HCT116 (cell line): ENCODE measurements at regions not wholly inside any gene's neighbourhood (a gene's known extent, or its start where the extent isn't known, plus 50 kb on each side); places are given as distances from the start of the nearest gene placed in this dataset.

Experiments used
- ATAC-seq: fragments of 200-7000 bp; cut with Tn5 transposase; 2 replicates; pipeline ENCODE4 v1.9.1; 2020; ENCODE audit warnings: mild to moderate bottlenecking, moderate library complexity
- BruUV-seq: library from RNA; stranded (reverse); fragments of 400-500 nt; replicated peaks from 2 replicates; lab custom pipeline; 2021; lab: Mats Ljungman, UMichigan
- CTCF ChIA-PET: fragments of 300-600 bp; sonication (Branson Sonifier 250); formaldehyde crosslinking; loops from one replicate; lab custom pipeline; 2021; ENCODE audit warnings: antibody characterized with exemption; lab: Charles Lee
- POLR2A ChIA-PET: fragments of 300-600, 350-600 bp; sonication (Branson Sonifier 250); formaldehyde crosslinking; loops from one replicate; lab custom pipeline; 2021; ENCODE audit warnings: antibody characterized with exemption; lab: Charles Lee
- RAD21 ChIA-PET, 2 experiments: fragments of 300-600 bp; sonication (Branson Sonifier 250); formaldehyde crosslinking; loops; one replicate each; lab custom pipeline; 2023; ENCODE audit warnings: low total read pairs in 2 of 2; ENCODE audit not compliant: uncharacterized antibody in 2 of 2, unreplicated experiment in 2 of 2, low non-redundant PET in 1 of 2; lab: Charles Lee
- DNase-seq: peaks from one replicate; pipeline ENCODE4 v3.0.0-alpha.2; 2010; ENCODE audit warnings: low read depth, low spot score
- H2AFZ ChIP-seq: fragments of 200-600 bp; shearing (Covaris generic), sonication (generic); 2 replicates; pipeline ENCODE4 v1.6.1; 2017; ENCODE audit warnings: low read depth, mixed run types, mixed read lengths, antibody characterized with exemption, low read length; ENCODE audit not compliant: poor library complexity, severe bottlenecking
- H3K27ac ChIP-seq: 2 replicates; pipeline ENCODE4 v1.5.1; 2012; ENCODE audit warnings: low read depth, low read length
- H3K27me3 ChIP-seq: fragments of 200-600 bp; sonication (generic); 2 replicates; pipeline ENCODE4 v1.6.1; 2016; ENCODE audit warnings: mixed run types, low read length, mixed read lengths; ENCODE audit not compliant: insufficient read depth
- H3K36me3 ChIP-seq, 2 experiments: fragments of 200-500 bp in 1 of 2; fragments of 200-600 bp in 1 of 2; sonication (Bioruptor generic) in 1 of 2; sonication (generic) in 1 of 2; 2 replicates each; pipeline versions ENCODE4 v1.5.1 to v1.6.1; 2014 to 2016; ENCODE audit warnings: low read length in 2 of 2, inconsistent platforms in 1 of 2, mixed read lengths in 1 of 2, mixed run types in 1 of 2; ENCODE audit not compliant: insufficient read depth in 2 of 2, control insufficient read depth in 1 of 2
- H3K4me1 ChIP-seq, 2 experiments: fragments of 200-600 bp in 1 of 2; sonication (generic) in 1 of 2; 2 replicates each; pipeline versions ENCODE4 v1.5.1 to v1.6.1; 2012 to 2017; ENCODE audit warnings: low read length in 2 of 2, inconsistent platforms in 1 of 2, mild to moderate bottlenecking in 1 of 2, mixed read lengths in 1 of 2, mixed run types in 1 of 2, moderate library complexity in 1 of 2; ENCODE audit not compliant: insufficient read depth in 2 of 2, control insufficient read depth in 1 of 2
- H3K4me2 ChIP-seq: fragments of 200-600 bp; sonication (generic); 2 replicates; pipeline ENCODE4 v1.6.1; 2017; ENCODE audit warnings: mixed run types, low read length, mixed read lengths
- H3K4me3 ChIP-seq, 2 experiments: fragments of 200-600 bp in 1 of 2; sonication (generic) in 1 of 2; replicated peaks in 1 of 2; 2 replicates each; pipeline ENCODE4 v1.5.1; 2011 to 2016; ENCODE audit warnings: low read length in 2 of 2, control low read depth in 1 of 2, low read depth in 1 of 2, mild to moderate bottlenecking in 1 of 2, mixed read lengths in 1 of 2, mixed run types in 1 of 2
- H3K79me2 ChIP-seq: fragments of 200-600 bp; sonication (generic); 2 replicates; pipeline ENCODE4 v1.6.1; 2017; ENCODE audit warnings: mild to moderate bottlenecking, mixed run types, low read length, moderate library complexity, mixed read lengths; ENCODE audit not compliant: insufficient read depth
- H3K9ac ChIP-seq: fragments of 200-600 bp; sonication (generic); 2 replicates; pipeline ENCODE4 v1.6.1; 2016; ENCODE audit warnings: low read length, mixed read lengths
- H3K9me2 ChIP-seq: fragments of 200-600 bp; sonication (generic), shearing (Covaris generic); 2 replicates; pipeline ENCODE4 v1.6.1; 2017; ENCODE audit warnings: mixed run types, mild to moderate bottlenecking, moderate library complexity; ENCODE audit not compliant: insufficient read depth
- H3K9me3 ChIP-seq, 2 experiments: fragments of 200-500 bp in 1 of 2; fragments of 200-600 bp in 1 of 2; sonication (Bioruptor generic) in 1 of 2; sonication (generic) in 1 of 2; 2 replicates each; pipeline ENCODE4 v1.6.1; 2014 to 2017; ENCODE audit warnings: low read length in 2 of 2, mixed read lengths in 2 of 2, inconsistent platforms in 1 of 2, low read depth in 1 of 2, mild to moderate bottlenecking in 1 of 2, mixed run types in 1 of 2, moderate library complexity in 1 of 2; ENCODE audit not compliant: control insufficient read depth in 1 of 2, insufficient read depth in 1 of 2
- H4K20me1 ChIP-seq: fragments of 200-600 bp; sonication (generic), shearing (Covaris generic); 2 replicates; pipeline ENCODE4 v1.6.1; 2017; ENCODE audit warnings: mixed run types, mild to moderate bottlenecking, moderate library complexity; ENCODE audit not compliant: insufficient read depth
- ATF3 ChIP-seq: IDR thresholded peaks from 2 replicates; pipeline ENCODE4 v1.6.1; 2012
- CEBPB ChIP-seq: IDR thresholded peaks from 2 replicates; pipeline ENCODE4 v1.6.1; 2012; ENCODE audit warnings: low read depth
- CTCF ChIP-seq, 3 experiments: fragments of 200-600 bp in 1 of 3; sonication (generic) in 1 of 3; IDR thresholded peaks in 2 of 3; conservative IDR thresholded peaks in 1 of 3; 2 replicates each; pipeline ENCODE4 v1.5.1; 2012 to 2017; ENCODE audit warnings: low read depth in 2 of 3, low read length in 2 of 3, antibody characterized with exemption in 1 of 3, borderline replicate concordance in 1 of 3, control low read depth in 1 of 3, mild to moderate bottlenecking in 1 of 3, mixed read lengths in 1 of 3, mixed run types in 1 of 3, moderate library complexity in 1 of 3; ENCODE audit not compliant: insufficient read depth in 1 of 3
- EGR1 ChIP-seq: IDR thresholded peaks from 2 replicates; pipeline ENCODE4 v1.6.1; 2012; ENCODE audit warnings: low read depth
- ELF1 ChIP-seq: IDR thresholded peaks from 2 replicates; pipeline ENCODE4 v1.6.1; 2012; ENCODE audit warnings: low read depth, borderline replicate concordance
- EZH2 ChIP-seq: fragments of 200-600 bp; sonication (generic); IDR thresholded peaks from 2 replicates; pipeline ENCODE4 v1.6.1; 2017; ENCODE audit warnings: antibody characterized with exemption, mixed run types
- EZH2phosphoT487 ChIP-seq: fragments of 200-600 bp; IDR thresholded peaks from 2 replicates; pipeline ENCODE4 v1.6.1; 2018; ENCODE audit warnings: antibody characterized with exemption, borderline replicate concordance
- FOSL1 ChIP-seq: IDR thresholded peaks from 2 replicates; pipeline ENCODE4 v1.6.1; 2012; ENCODE audit warnings: low read depth
- MAX ChIP-seq: IDR thresholded peaks from 2 replicates; pipeline ENCODE4 v1.6.1; 2012
- POLR2A ChIP-seq: IDR thresholded peaks from 2 replicates; pipeline ENCODE4 v1.7.0; 2011; ENCODE audit warnings: borderline replicate concordance; ENCODE audit not compliant: insufficient read depth, insufficient read length; ENCODE audit errors: extremely low read depth
- POLR2AphosphoS5 ChIP-seq: IDR thresholded peaks from 2 replicates; pipeline ENCODE4 v1.6.1; 2011; ENCODE audit warnings: mild to moderate bottlenecking, low read depth, low read length, moderate library complexity
- RAD21 ChIP-seq: IDR thresholded peaks from 2 replicates; pipeline ENCODE4 v1.6.1; 2012; ENCODE audit warnings: low read depth, mild to moderate bottlenecking
- SIN3A ChIP-seq: IDR thresholded peaks from 2 replicates; pipeline ENCODE4 v1.6.1; 2012; ENCODE audit warnings: low read depth
- SRF ChIP-seq: IDR thresholded peaks from 2 replicates; pipeline ENCODE4 v1.6.1; 2012; ENCODE audit warnings: low read depth
- ZNF274 ChIP-seq: fragments of 200-500 bp; sonication (Bioruptor generic); IDR thresholded peaks from 2 replicates; pipeline ENCODE4 v1.6.1; 2014; ENCODE audit warnings: mild to moderate bottlenecking, low read depth, low read length, inconsistent platforms
- intact Hi-C: fragments of 100-400 bp; cut with micrococcal nuclease; formaldehyde crosslinking; loops from 2 replicates; pipeline ENCODE4 v1.10.0; 2022

- Histone ChIP-seq H3K9ac (no peak overlapping the region), H3K27ac (no peak overlapping the region), H4K20me1 (no peaks in the 10 kb centered on the region), H2AFZ (no peak overlapping the region), H3K9me3 (peaks cover 4 to 5% of the 10 kb centered on the region in 2 experiments; a peak in 2 of 4 replicates), H3K4me1 (no peaks in the 10 kb centered on the region), H3K4me3 (no peak overlapping the region), H3K79me2 (no peaks in the 10 kb centered on the region), H3K9me2 (no peaks in the 10 kb centered on the region), H3K36me3 (no peaks in the 10 kb centered on the region), H3K27me3 (no peaks in the 10 kb centered on the region), H3K4me2 (no peak overlapping the region)
- ChIA-PET RAD21 (no interaction called here), POLR2A (no interaction called here), CTCF (no interaction called here)
- DNase-seq (no peak), ATAC-seq (no peak)
- TF ChIP-seq MAX = no peak
- TF ChIP-seq RAD21 = no peak
- no peak for TF ChIP-seq EZH2
- TF ChIP-seq CEBPB = no peak
- TF ChIP-seq ATF3 = no peak
- TF ChIP-seq SRF = no peak
- no peak for TF ChIP-seq SIN3A
- TF ChIP-seq EZH2phosphoT487 = no peak
- BruUV-seq = no TSS peak
- intact Hi-C loops = no loop called here
These were observed 337.3 kb upstream of the GNPDA2 start for GRCh38 chr4:45063696-45064095.

- POLR2A ChIA-PET = no interaction called here
- peaks cover 4 to 6% of the 10 kb centered on the region in 2 experiments; a peak in 1 of 4 replicates for H3K9me3 ChIP-seq
- no peaks in the 10 kb centered on the region for H3K27me3 ChIP-seq
- RAD21 ChIA-PET = no interaction called here
- intact Hi-C loops = no loop called here
- no peaks in the 10 kb centered on the region for H3K36me3 ChIP-seq
- H3K4me1 ChIP-seq = no peaks in the 10 kb centered on the region
- no peak overlapping the region for H3K4me3 ChIP-seq
- no peak overlapping the region for H3K27ac ChIP-seq
- H3K9ac ChIP-seq = no peak overlapping the region
- no TSS peak for BruUV-seq
- CTCF ChIA-PET = no interaction called here
- ATAC-seq = no peak
- no peak for DNase-seq
- H2AFZ ChIP-seq = no peak overlapping the region
- H3K79me2 ChIP-seq = no peaks in the 10 kb centered on the region
- H4K20me1 ChIP-seq = no peaks in the 10 kb centered on the region
- H3K4me2 ChIP-seq = no peak overlapping the region
- no peaks in the 10 kb centered on the region for H3K9me2 ChIP-seq
- no peak for TF ChIP-seq ELF1
- TF ChIP-seq POLR2A = no peak
- no peak for TF ChIP-seq CTCF (IDR thresholded peaks at IDR 0.05 in 2 of 3, conservative IDR thresholded peaks at IDR 0.05 in 1 of 3; ENCODE audit: borderline replicate concordance in 1 of 3, insufficient read depth in 1 of 3, low read depth in 2 of 3, low read length in 2 of 3)
- no peak for TF ChIP-seq MAX
- TF ChIP-seq POLR2AphosphoS5 = no peak
- no peak for TF ChIP-seq EZH2
- TF ChIP-seq FOSL1 = no peak
- TF ChIP-seq CEBPB = no peak
- no peak for TF ChIP-seq ZNF274
- no peak for TF ChIP-seq EGR1
- TF ChIP-seq ATF3 = no peak
These were observed 336.7 kb upstream of the GNPDA2 start for GRCh38 chr4:45062935-45063545.
